Left colon (tissue), 2 donors: ENCODE measurements at regions not wholly inside any gene's neighbourhood (a gene's known extent, or its start where the extent isn't known, plus 50 kb on each side); places are given as distances from the start of the nearest gene placed in this dataset.
A peak's percentile ranks its signal among the peaks of the same experiment; 100 is the strongest.

ENCODE experiments used
- ATAC-seq: fragments of 200-7000 bp; cut with Tn5 transposase; one replicate; pipeline ENCODE4 v1.9.1; 2020; ENCODE audit warnings: mild to moderate bottlenecking, moderate library complexity
- DNase-seq, 2 donors: peaks; one replicate each; pipeline ENCODE4 v3.0.0-alpha.2; 2020
- intact Hi-C, 2 donors: fragments of 100-400 bp; cut with DNase I in 1 of 2; cut with micrococcal nuclease in 1 of 2; formaldehyde crosslinking; loops; one replicate each; pipeline versions ENCODE4 v1.11.2 to v1.14.0; 2022; cut with DNase I, micrococcal nuclease
- donor health status: DM: no; HTN: no; CAD: no.
- donor health status: DM: yes; HTN: yes; CAD: no.

DNA sequence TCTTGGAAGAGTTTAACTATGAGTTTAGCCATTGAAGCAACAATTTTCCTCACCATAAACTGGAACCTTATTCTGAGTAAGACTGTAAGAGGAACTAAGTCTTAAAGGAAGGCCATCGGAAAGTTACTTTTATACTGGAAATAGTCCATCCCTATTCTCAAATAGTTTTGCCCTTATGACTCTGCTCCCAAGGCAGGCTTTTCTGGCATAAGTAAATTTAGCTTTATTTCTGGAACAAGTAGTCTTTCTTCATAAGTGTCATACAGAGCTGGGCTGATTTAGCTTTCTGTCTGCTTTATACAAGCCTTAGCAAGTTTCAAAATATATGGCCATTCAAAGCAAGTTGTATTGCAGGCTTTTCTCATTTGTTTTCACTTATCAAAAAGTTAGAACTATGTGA is 328.1 kb downstream of the HACE1 start:
- DNase-seq (no peak), ATAC-seq (no peak)
- intact Hi-C loops = no loop called here

- ATAC-seq = peak; percentile 72
- intact Hi-C loops = loop anchor here in 1 of 2 donors (5.0 kb wide), 1 partner anchor 244 kb away; no protein-coding TSS in a partner anchor
- DNase-seq = peak in 1 of 2 donors; percentile 54
Observed at GRCh38 chr6:104527761-104528415, 331.8 kb downstream of the HACE1 start.

- DNase-seq (peak in 1 of 2 donors; percentile 7), ATAC-seq (no peak)
- intact Hi-C loops = loop anchor here in 1 of 2 donors (5.0 kb wide), 1 partner anchor 245 kb away; no protein-coding TSS in a partner anchor
Observed at GRCh38 chr6:104527311-104527710, 332.4 kb downstream of the HACE1 start.

DNA sequence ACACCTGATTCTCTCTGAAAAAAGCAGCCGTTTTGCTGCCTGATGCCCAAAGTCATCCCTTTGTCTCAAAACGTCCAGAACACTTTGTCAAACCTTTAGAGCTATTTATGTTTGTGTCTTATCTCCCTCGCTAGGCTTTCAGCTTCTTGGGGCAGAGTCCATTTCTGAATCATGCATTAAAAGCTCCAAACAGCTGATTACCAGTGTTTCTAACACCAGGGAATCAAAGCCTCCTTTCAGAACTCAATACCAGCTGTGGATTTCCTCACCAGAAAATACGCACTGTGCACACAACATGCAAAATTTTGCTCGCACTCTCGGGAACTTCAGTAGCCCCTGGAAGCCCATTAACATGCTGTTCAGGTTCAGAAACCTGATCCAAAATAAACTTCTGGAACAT is 333.3 kb downstream of the HACE1 start:
- ATAC-seq (peak; percentile 82), DNase-seq (no peak)
- intact Hi-C loops = loop anchor here in 1 of 2 donors (5.0 kb wide), 1 partner anchor 246 kb away; no protein-coding TSS in a partner anchor

GRCh38 chr6:104525677-104526322 is 333.9 kb downstream of the HACE1 start:
- DNase-seq = peak; percentile 47 to 60
- peak; percentile 93 for ATAC-seq
- intact Hi-C loops = loop anchor here in 1 of 2 donors (5.0 kb wide), 1 partner anchor 247 kb away; no protein-coding TSS in a partner anchor

DNA sequence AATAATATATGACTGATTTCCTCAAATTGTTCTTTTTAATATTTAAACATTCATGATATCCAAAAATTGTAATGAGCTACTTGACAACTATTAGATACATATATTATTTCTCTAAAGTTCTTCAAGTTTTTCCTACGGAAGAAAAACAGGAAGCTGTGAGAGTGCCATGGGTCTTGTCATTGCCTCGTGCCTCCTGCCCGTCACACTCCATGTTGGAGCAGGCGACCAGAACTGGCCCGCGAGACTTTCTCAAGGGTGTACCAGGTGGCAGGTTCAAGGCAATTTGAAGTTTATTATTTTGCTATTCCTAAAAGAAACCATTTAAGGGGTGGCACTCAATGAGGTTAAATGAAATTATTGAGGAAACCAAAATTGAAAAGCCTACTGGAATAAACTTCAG is 337.2 kb downstream of the HACE1 start:
- ATAC-seq = no peak
- no peak for DNase-seq
- intact Hi-C loops = no loop called here

- no peak for ATAC-seq
- DNase-seq = no peak
- intact Hi-C loops = no loop called here
Observed at GRCh38 chr6:104521176-104521575, 338.5 kb downstream of the HACE1 start.

GRCh38 chr6:104519566-104519965 is 340.2 kb downstream of the HACE1 start:
- DNase-seq (no peak), ATAC-seq (no peak)
- intact Hi-C loops = no loop called here

- DNase-seq (no peak), ATAC-seq (peak; percentile 98)
- intact Hi-C loops = no loop called here
Observed at GRCh38 chr6:104509355-104509754, 350.4 kb downstream of the HACE1 start.

GRCh38 chr6:104506429-104506828 is 353.3 kb downstream of the HACE1 start:
- DNase-seq = no peak
- no peak for ATAC-seq
- intact Hi-C loops = no loop called here

- intact Hi-C loops = no loop called here
- DNase-seq = no peak
- no peak for ATAC-seq
Observed at GRCh38 chr6:104505838-104506237, 353.9 kb downstream of the HACE1 start.

- intact Hi-C loops = no loop called here
- DNase-seq (no peak), ATAC-seq (no peak)
Observed at GRCh38 chr6:104500265-104500664, 359.5 kb downstream of the HACE1 start.

DNA sequence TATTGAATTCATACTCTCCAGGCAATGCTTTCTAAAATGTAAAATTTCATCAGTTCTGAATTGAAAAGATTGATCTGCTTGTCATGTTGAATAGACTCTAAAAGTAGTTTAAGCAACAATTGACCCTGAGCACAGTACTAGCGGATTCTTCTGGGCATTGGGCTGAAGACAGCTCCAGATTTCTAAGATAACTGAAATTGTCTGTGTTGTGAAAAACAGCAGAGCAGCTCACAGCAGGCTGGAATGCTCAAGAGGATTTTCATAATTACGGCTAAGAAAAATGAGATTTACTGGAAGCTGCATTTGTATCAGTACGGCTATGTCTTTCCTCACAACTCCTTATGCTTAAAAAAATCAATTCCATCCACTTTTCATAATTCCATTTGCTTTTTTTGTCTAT is 373.7 kb downstream of the HACE1 start:
- ATAC-seq = no peak
- DNase-seq = no peak

DNA sequence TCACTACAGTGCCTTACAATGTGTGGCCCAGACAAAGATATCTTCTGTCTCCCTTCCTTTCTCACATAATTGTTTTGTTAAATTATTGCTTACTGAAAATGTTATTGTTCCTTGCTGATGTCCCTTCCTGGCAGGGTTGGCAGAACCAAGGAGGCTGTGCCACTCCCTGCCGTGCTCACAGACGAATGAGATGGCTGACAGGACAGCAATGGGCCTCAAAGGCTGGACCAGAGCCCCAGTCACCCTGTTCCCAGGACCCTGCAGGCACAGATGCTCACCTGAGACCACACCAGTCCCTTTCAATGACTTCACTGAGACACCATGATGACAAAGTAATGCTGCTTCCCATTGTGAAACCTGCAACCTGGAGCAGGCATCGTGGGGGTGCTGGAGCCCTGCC is 375.1 kb downstream of the HACE1 start:
- no peak for DNase-seq
- ATAC-seq = no peak
- intact Hi-C loops = no loop called here

More for the DNA sequence above, 373.7 kb downstream of the HACE1 start:
- intact Hi-C loops = no loop called here

DNA sequence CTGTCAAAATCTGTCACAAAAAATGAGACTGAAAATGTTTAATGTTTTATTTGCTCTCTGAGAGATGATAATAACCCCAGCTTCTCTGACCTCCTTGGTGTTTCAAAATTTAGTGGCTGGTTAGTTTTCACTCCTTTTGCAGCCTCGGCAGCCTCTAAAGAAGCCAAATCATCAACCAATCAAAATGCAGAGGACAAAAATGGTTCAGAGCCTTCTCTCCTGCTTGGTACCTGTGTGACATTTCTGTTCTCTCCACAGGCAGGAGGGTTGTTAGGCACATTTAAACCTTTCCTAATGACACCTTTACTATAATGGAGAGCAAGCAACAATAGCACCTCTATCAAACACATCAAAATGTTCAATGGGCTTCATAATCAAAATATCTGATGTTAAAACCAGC is 375.5 kb downstream of the HACE1 start:
- intact Hi-C loops = no loop called here
- DNase-seq (no peak), ATAC-seq (no peak)

DNA sequence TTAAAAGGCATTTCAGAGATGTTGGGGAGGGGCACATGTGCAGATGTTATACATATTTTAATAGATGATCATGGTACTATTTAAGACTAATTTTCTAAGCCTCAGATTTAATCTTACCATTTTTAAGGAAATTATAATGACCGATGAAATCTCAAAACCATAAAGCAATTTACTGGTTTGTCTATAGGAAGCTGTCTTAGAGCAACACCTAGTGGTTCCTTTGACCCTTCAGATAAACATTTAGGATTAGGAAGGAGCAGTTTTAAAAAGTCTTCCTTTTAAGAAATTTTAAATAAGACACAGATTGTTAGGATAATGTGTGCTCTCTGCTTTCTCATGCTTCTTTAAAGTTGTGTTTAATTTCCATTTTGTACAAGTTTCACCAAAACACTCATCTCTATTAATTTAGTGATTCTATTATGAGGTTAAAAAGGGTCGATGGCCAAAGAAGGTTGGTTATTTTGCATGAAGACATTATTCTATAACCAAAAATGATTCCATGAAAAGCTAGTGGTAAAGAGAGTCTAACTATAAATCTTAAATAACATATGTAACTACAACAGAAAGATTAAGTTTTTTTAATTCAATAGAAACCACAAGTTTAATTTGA is 376.4 kb downstream of the HACE1 start:
- intact Hi-C loops = no loop called here
- no peak for ATAC-seq
- DNase-seq = no peak

DNA sequence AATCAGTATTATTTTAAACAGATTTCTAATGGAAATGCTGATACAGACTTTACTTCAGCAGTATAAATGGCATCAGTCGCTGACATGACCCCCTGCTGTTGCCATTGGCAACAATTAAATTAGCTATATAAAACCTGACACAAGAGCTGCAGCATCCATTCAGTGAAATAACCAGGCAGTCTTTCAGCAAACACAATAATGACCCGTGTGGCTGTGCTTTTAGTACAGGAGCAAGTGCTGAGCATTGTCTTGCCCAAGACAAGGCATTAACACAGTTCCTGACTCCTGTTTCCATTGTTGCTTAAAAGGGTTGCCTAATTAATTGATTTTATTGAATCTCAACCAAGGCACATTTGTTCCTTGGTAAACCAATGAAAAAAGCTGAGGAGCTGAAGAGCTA is 382.1 kb downstream of the HACE1 start:
- intact Hi-C loops = no loop called here
- DNase-seq (no peak), ATAC-seq (no peak)

DNA sequence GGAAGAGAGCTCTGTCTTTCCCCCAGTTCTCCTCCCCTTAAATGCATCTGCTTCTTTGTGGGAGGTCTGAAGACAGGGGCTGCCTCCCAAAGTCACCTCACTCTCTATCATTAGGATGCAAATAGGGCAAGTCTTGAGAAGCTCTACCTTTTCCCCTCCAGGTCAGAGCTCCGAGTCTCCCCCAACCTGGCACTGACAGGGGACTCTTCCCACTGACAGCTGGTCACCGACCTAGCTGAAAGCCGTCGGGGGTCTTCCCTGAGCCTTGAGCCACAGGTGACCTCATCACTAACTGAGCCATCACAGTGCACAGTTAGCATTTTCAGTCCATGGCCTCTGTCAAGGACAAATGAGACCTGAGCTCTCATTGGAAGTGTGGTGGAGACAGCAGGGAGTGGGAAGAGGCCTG is 386.7 kb downstream of the HACE1 start:
- ATAC-seq (no peak), DNase-seq (no peak)
- intact Hi-C loops = no loop called here

- DNase-seq (no peak), ATAC-seq (no peak)
- intact Hi-C loops = no loop called here
Observed at GRCh38 chr6:104472021-104472901, 387.5 kb downstream of the HACE1 start.
